ENCODE measurements at regions not wholly inside any gene's neighbourhood (a gene's known extent, or its start where the extent isn't known, plus 50 kb on each side); places are given as distances from the start of the nearest gene placed in this dataset.
A peak's percentile ranks its signal among the peaks of the same experiment; 100 is the strongest.

- H3K9me3 ChIP-seq, result no peaks in the 10 kb centered on the region
- no peak for ATAC-seq
- DNase-seq, result no peak
- in situ Hi-C loops (cut with MboI; ENCODE audit: low sequenced_read_pairs in 4 of 4), result no loop called here
- no peaks in the 10 kb centered on the region for H3K36me3 ChIP-seq
- no peaks in the 10 kb centered on the region for H3K4me1 ChIP-seq
- no peak for TF ChIP-seq POLR2A (IDR thresholded peaks at IDR 0.05)
- TF ChIP-seq, protein P1, sequence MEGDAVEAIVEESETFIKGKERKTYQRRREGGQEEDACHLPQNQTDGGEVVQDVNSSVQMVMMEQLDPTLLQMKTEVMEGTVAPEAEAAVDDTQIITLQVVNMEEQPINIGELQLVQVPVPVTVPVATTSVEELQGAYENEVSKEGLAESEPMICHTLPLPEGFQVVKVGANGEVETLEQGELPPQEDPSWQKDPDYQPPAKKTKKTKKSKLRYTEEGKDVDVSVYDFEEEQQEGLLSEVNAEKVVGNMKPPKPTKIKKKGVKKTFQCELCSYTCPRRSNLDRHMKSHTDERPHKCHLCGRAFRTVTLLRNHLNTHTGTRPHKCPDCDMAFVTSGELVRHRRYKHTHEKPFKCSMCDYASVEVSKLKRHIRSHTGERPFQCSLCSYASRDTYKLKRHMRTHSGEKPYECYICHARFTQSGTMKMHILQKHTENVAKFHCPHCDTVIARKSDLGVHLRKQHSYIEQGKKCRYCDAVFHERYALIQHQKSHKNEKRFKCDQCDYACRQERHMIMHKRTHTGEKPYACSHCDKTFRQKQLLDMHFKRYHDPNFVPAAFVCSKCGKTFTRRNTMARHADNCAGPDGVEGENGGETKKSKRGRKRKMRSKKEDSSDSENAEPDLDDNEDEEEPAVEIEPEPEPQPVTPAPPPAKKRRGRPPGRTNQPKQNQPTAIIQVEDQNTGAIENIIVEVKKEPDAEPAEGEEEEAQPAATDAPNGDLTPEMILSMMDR (IDR thresholded peaks at IDR 0.05 in 4 of 5, conservative IDR thresholded peaks at IDR 0.05 in 1 of 5), result no peak
- intact Hi-C loops (cut with DNase I; ENCODE audit: low total_unique reads), result no loop called here
- no peaks in the 10 kb centered on the region for H3K27me3 ChIP-seq
- H3K4me3 ChIP-seq, result no peak overlapping the region
- H3K27ac ChIP-seq, result no peak overlapping the region
These were observed 76.5 kb downstream of the RTL9 start for GRCh38 chrX:110435196-110435595.

DNA sequence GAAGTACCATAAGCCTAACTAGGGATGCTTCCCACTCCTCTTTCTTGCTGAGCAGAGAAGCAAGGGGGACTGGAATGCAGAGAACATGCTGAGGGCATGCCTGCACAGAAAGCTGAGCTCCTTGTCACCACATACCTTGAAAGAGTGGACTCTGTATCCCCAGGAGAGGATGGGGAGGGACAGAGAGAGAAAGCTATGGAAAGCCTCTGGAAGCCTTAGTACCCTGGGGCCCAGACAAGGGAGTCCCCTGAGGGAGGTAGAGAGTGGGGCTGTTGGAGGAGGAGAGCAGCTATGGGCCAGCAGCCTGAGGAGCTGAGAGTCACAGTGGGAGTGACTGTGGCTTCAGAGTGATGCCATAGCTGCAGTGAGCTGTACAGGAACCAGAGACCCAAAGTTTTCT, 77.9 kb downstream of the RTL9 start:
- ATAC-seq, result no peak
- Histone ChIP-seq H3K36me3 (no peaks in the 10 kb centered on the region), H3K27ac (no peak overlapping the region), H3K4me3 (no peak overlapping the region), H3K27me3 (no peaks in the 10 kb centered on the region), H3K4me1 (no peaks in the 10 kb centered on the region), H3K9me3 (no peaks in the 10 kb centered on the region)
- intact Hi-C loops (cut with DNase I; ENCODE audit: low total_unique reads), result no loop called here
- DNase-seq, result no peak
- in situ Hi-C loops (cut with MboI; ENCODE audit: low sequenced_read_pairs in 4 of 4), result no loop called here
- TF ChIP-seq, protein P1 (IDR thresholded peaks at IDR 0.05 in 4 of 5, conservative IDR thresholded peaks at IDR 0.05 in 1 of 5), result no peak
- no peak for TF ChIP-seq POLR2A (IDR thresholded peaks at IDR 0.05)

DNA sequence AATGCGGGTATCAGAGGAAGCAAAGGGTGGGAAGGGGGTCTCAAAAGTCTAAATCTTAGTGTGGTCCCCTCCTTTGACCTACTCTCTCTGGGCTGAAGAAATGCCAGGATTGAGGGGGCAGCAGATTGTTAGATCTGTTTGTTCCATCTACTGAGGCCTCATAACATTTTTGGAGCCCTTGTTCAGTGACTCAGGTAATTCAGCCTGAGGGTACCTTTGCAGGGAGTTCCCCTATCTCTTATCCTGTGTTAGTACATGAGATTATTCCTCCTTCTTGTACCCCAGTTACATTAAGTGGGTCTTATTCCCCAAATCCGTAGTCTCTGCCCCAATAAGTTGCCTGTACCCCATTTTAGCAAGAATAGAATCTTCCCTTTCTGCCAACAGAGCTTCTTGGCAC, 79.0 kb downstream of the RTL9 start:
- no peaks in the 10 kb centered on the region for H3K4me1 ChIP-seq
- DNase-seq (no peak), ATAC-seq (no peak)
- no peaks in the 10 kb centered on the region for H3K9me3 ChIP-seq
- H3K27ac ChIP-seq, result no peak overlapping the region
- TF ChIP-seq, protein P1 (IDR thresholded peaks at IDR 0.05 in 4 of 5, conservative IDR thresholded peaks at IDR 0.05 in 1 of 5), result no peak
- TF ChIP-seq POLR2A (IDR thresholded peaks at IDR 0.05), result no peak
- H3K4me3 ChIP-seq, result no peak overlapping the region
- H3K27me3 ChIP-seq, result no peaks in the 10 kb centered on the region
- no peaks in the 10 kb centered on the region for H3K36me3 ChIP-seq
- intact Hi-C loops (cut with DNase I; ENCODE audit: low total_unique reads) (no loop called here), in situ Hi-C loops (cut with MboI; ENCODE audit: low sequenced_read_pairs in 4 of 4) (no loop called here)

DNA sequence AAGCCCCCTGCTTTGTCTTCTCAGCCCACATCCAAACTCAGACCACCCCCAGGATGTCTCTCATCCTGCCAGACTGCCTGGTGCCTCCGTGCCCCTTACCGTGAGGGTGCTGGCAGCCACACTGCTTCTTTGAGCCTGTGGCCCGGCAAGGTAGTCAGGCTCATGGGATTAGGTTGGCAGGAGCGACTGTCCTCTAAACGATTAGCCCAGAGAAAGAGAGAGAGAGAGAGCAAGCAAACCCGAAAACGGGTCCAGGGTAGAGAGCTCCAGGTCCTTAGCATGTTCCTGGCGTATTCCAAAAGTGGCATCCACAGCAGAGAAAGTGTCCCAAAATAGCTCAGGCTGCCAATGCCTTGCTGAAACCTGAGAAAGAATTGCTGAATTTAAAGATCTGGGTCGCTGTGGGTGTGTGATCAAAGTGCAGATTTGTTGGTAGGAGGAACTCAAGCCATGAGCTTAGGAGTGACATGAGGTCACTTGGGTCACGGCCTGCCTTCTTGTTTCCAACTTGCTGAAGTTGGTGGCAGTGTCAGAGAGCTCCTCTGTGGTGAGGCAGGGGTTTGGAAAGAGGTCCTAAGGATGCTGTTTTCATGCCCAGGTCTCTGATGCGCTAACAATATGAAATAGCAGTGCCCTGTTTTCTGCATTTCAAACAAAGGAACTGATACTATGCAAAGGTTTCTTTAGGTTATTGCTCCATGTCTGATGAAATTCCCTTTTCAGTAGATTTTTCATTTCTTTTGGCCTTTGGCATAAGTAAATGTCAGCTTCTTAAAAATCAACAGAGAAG, 81.6 kb downstream of the RTL9 start:
- Histone ChIP-seq H3K9me3 (no peaks in the 10 kb centered on the region), H3K4me1 (no peaks in the 10 kb centered on the region), H3K36me3 (no peaks in the 10 kb centered on the region), H3K4me3 (no peak overlapping the region), H3K27me3 (peaks cover 0 to 8% (median 0%) of the 10 kb centered on the region in 3 donors), H3K27ac (no peak overlapping the region)
- in situ Hi-C loops (cut with MboI; ENCODE audit: low sequenced_read_pairs in 4 of 4) (loop anchor here in 1 of 4 donors (10.0 kb wide), 1 partner anchor 415 kb away; no protein-coding TSS in a partner anchor), intact Hi-C loops (cut with DNase I; ENCODE audit: low total_unique reads) (no loop called here)
- ATAC-seq (peak in 1 of 2 donors; percentile 23), DNase-seq (no peak)
- TF ChIP-seq, protein P1 (IDR thresholded peaks at IDR 0.05 in 4 of 5, conservative IDR thresholded peaks at IDR 0.05 in 1 of 5), result no peak
- TF ChIP-seq POLR2A (IDR thresholded peaks at IDR 0.05), result no peak
